Fibroblast of pulmonary artery (primary cell): ENCODE measurements at regions not wholly inside any gene's neighbourhood (a gene's known extent, or its start where the extent isn't known, plus 50 kb on each side); places are given as distances from the start of the nearest gene placed in this dataset.

Experiments used
- DNase-seq: peaks from one replicate; pipeline ENCODE4 v3.0.0-alpha.2; 2010; ENCODE audit warnings: low read depth
- H3K4me3 ChIP-seq: replicated peaks from 2 replicates; pipeline ENCODE4 v1.5.1; 2011; ENCODE audit warnings: low read depth, mild to moderate bottlenecking, control low read depth, low read length, moderate library complexity
- TF ChIP-seq, protein P1 (sequence below): IDR thresholded peaks from 2 replicates; pipeline ENCODE4 v1.5.1; 2011; ENCODE audit warnings: mild to moderate bottlenecking, control low read depth, low read length, inconsistent platforms; ENCODE audit errors: missing control alignments

DNA sequence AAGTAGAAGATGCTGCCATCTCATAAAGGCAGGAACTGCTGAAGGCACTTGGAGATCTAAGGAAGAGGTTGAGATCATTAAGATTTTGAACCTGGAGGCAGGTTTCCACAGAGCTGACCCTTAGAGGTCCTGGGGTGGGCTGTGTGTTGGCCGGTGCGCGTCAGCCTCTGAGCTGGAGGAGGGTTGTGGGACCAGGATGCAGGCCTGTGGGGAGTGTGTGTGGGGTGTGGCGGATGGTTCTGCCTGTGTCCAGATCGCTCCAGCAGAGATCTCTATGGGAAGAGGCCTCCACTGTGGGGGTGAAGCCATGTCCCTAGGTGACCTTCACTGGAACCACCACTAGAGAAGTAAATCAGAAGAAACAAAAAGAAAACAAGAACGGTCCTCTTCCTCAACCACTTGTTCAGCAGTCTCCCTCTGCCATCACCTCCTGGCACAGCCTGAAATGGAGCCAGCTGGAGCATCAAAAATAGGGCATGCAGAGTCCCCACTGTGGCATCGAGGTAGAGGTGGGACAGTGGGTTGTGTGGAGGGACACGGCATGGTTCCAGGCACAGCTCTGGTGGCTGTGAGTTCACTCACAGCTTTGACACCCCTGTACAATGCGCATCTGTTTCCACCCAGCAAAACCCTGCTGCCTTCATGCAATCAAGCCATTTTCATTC is 453.8 kb downstream of the TCERG1L start:
- TF ChIP-seq, protein P1, sequence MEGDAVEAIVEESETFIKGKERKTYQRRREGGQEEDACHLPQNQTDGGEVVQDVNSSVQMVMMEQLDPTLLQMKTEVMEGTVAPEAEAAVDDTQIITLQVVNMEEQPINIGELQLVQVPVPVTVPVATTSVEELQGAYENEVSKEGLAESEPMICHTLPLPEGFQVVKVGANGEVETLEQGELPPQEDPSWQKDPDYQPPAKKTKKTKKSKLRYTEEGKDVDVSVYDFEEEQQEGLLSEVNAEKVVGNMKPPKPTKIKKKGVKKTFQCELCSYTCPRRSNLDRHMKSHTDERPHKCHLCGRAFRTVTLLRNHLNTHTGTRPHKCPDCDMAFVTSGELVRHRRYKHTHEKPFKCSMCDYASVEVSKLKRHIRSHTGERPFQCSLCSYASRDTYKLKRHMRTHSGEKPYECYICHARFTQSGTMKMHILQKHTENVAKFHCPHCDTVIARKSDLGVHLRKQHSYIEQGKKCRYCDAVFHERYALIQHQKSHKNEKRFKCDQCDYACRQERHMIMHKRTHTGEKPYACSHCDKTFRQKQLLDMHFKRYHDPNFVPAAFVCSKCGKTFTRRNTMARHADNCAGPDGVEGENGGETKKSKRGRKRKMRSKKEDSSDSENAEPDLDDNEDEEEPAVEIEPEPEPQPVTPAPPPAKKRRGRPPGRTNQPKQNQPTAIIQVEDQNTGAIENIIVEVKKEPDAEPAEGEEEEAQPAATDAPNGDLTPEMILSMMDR = no peak
- H3K4me3 ChIP-seq = no peak overlapping the region
- DNase-seq = no peak

DNA sequence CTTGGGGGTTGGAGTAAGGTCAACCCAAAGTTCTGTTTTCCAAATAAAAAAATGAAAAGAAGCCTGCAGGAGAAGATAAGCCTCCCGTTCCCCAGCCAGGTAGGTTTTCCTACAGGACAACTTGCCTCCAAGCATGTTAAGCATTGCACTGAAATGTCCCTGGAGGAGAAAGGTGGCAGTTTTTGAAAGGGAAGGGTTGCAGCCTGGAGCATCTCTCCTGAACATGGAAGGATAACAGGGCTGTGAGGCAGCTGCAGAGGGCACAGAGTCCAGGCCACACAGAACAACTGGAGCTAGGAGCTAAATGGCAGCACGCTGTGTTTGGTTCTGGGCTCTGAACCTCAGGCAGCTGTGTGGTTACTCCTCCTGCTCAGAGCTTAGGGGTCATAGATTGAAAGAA is 452.9 kb downstream of the TCERG1L start:
- no peak for DNase-seq
- TF ChIP-seq, protein P1 = no peak
- H3K4me3 ChIP-seq = no peak overlapping the region

DNA sequence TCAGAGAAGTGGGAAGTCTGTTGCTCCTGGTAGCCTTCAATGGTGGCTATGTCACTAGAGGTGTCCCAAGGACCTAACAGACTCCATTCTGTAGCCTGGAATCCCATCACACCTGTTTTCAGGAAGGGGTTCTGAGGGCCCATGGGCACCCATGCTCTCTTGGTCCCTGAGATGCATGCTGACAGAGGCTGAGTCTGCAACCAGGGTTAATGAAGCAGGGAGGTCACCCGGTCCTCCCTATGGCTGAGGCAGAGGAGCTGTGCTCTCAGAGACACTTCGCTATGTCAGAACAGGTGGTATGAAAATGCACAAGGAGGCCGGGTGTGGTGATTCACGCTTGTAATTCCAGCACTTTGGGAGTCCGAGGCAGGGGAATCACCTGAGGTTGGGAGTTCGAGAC is 452.1 kb downstream of the TCERG1L start:
- DNase-seq = no peak
- no peak overlapping the region for H3K4me3 ChIP-seq
- TF ChIP-seq, protein P1 = no peak

DNA sequence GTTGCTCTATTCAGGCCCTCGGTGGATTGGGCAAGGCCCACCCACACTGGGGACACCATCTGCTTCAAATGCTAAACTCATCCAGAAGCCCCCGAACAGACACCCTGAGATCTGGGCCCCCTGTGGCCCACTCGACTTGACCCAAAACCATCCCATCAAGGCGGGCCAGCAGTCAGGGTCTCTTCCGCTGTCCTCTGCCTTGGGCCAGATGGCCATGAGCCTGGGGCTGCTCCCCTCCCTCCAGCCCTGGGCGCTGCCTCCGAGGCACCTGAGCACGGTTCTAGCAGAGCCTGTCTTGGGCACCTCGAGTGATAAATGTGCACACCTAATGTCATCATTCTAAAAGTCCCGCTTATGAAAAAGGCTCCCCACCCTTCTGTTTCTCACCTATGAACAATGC is 449.4 kb downstream of the TCERG1L start:
- DNase-seq = no peak
- H3K4me3 ChIP-seq = no peak overlapping the region
- TF ChIP-seq, protein P1 = no peak

DNA sequence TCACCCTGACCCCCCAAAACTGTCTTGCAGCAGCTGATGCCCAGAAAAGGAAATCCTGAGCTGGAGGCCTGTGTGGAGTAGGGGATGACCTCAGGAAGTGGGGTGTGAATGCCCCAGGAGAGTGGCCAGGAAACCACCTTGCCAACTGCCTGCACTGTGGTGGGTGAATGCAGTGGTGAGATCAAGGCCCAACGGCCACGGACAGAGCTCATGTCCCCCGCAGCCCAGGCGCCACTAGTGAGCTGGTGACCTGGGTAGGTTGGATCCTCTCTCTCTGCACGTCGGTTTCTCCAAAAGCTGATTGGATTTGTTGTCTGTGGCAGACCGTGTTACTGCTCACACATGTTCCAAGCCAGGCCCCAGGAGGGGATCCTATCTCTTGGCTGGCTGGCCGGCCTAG is 448.9 kb downstream of the TCERG1L start:
- no peak for DNase-seq
- TF ChIP-seq, protein P1 = no peak
- no peak overlapping the region for H3K4me3 ChIP-seq

DNA sequence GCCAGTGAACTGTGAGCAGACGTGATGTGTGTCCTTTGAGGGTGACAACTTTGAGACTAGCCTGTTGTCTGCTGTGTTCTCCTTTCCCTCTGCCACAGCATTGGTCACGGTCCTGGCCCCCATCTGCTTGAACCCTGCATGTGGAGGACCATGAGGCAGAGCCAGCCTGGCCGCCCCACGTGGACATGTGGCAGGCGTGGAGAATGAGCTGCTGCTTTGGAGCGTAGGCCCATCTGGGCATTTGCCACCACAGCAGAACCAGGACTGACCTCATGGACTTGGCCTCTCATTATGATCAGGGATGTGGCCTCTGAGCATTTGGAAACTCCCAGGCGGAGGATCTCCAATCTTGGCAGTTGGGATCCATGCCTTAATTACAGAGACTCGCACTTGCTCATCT is 448.5 kb downstream of the TCERG1L start:
- no peak overlapping the region for H3K4me3 ChIP-seq
- TF ChIP-seq, protein P1 = no peak
- DNase-seq = no peak
